Panc1 (cell line): ENCODE measurements at regions not wholly inside any gene's neighbourhood (a gene's known extent, or its start where the extent isn't known, plus 50 kb on each side); places are given as distances from the start of the nearest gene placed in this dataset.

ENCODE experiments used
- ATAC-seq: fragments of 200-7000 bp; cut with Tn5 transposase; 2 replicates; pipeline ENCODE4 v1.9.1; 2020; ENCODE audit warnings: mild to moderate bottlenecking, moderate library complexity
- BruUV-seq: library from RNA; stranded (reverse); fragments of 400-500 nt; replicated peaks from 2 replicates; lab custom pipeline; 2021; lab: Mats Ljungman, UMichigan
- CTCF ChIA-PET: fragments of 300-600 bp; sonication (Branson Sonifier 250); formaldehyde crosslinking; loops from one replicate; lab custom pipeline; 2022; ENCODE audit warnings: antibody characterized with exemption; lab: Charles Lee
- POLR2A ChIA-PET: fragments of 300-600 bp; sonication (Branson Sonifier 250); formaldehyde crosslinking; loops from one replicate; lab custom pipeline; 2022; ENCODE audit warnings: antibody characterized with exemption; lab: Charles Lee
- DNase-seq: peaks from one replicate; pipeline ENCODE4 v3.0.0-alpha.2; 2010; ENCODE audit warnings: low read depth, low spot score
- H3K27ac ChIP-seq: 2 replicates; pipeline ENCODE4 v1.5.1; 2011; ENCODE audit warnings: mild to moderate bottlenecking, low read length, inconsistent platforms
- H3K27me3 ChIP-seq: fragments of 200-500 bp; sonication (Bioruptor generic); 2 replicates; pipeline ENCODE4 v1.6.0; 2014; ENCODE audit warnings: low read length, inconsistent platforms; ENCODE audit not compliant: control insufficient read depth, insufficient read depth
- H3K36me3 ChIP-seq: fragments of 200-500 bp; sonication (Bioruptor generic); 2 replicates; pipeline ENCODE4 v1.5.1; 2014; ENCODE audit warnings: inconsistent platforms, mild to moderate bottlenecking, low read length, moderate library complexity; ENCODE audit not compliant: control insufficient read depth, insufficient read depth
- H3K4me1 ChIP-seq: 2 replicates; pipeline ENCODE4 v1.5.1; 2011; ENCODE audit warnings: inconsistent platforms, mild to moderate bottlenecking, low read length, moderate library complexity; ENCODE audit not compliant: control insufficient read depth, insufficient read depth
- H3K4me3 ChIP-seq, 2 experiments: 2 replicates each; pipeline ENCODE4 v1.5.1; 2011 to 2012; ENCODE audit warnings: low read depth in 2 of 2, low read length in 2 of 2, mild to moderate bottlenecking in 2 of 2, inconsistent platforms in 1 of 2, moderate library complexity in 1 of 2
- H3K9me3 ChIP-seq: fragments of 200-500 bp; sonication (Bioruptor generic); 2 replicates; pipeline ENCODE4 v1.5.1; 2014; ENCODE audit warnings: low read depth, mild to moderate bottlenecking, inconsistent platforms, low read length, moderate library complexity; ENCODE audit not compliant: control insufficient read depth, insufficient read depth
- CTCF ChIP-seq: fragments of 450-650 bp; IDR thresholded peaks from 2 replicates; pipeline ENCODE4 v1.5.1; 2017; ENCODE audit warnings: mild to moderate bottlenecking
- POLR2AphosphoS5 ChIP-seq: IDR thresholded peaks from 2 replicates; pipeline ENCODE4 v1.6.1; 2012; ENCODE audit warnings: mild to moderate bottlenecking, low read depth, low read length, moderate library complexity
- REST ChIP-seq, 2 experiments: IDR thresholded peaks; 2 replicates each; pipeline ENCODE4 v1.6.1; 2011 to 2012; ENCODE audit warnings: low read depth in 2 of 2, control low read depth in 1 of 2, low read length in 1 of 2, mild to moderate bottlenecking in 1 of 2, moderate library complexity in 1 of 2; ENCODE audit not compliant: insufficient read depth in 1 of 2
- SIN3A ChIP-seq: IDR thresholded peaks from 2 replicates; pipeline ENCODE4 v1.6.1; 2012; ENCODE audit warnings: low read depth, mild to moderate bottlenecking, low read length, moderate library complexity, borderline replicate concordance; ENCODE audit not compliant: insufficient read depth
- TCF7L2 ChIP-seq: IDR thresholded peaks from 2 replicates; pipeline ENCODE4 v1.6.1; 2011; ENCODE audit warnings: mild to moderate bottlenecking, low read depth, low read length, inconsistent platforms
- in situ Hi-C: cut with HindIII; loops from 2 replicates; pipeline ENCODE4 v1.10.0; 2016; ENCODE audit warnings: low sequenced_read_pairs, low pct_unique_long_range_greater_than_20kb
- intact Hi-C: fragments of 100-400 bp; cut with micrococcal nuclease; formaldehyde crosslinking; loops from one replicate; pipeline ENCODE4 v1.10.0; 2022; ENCODE audit not compliant: unreplicated experiment

GRCh38 chr3:194007592-194008337, 128.2 kb upstream of the HES1 start:
- ChIA-PET POLR2A (no interaction called here), CTCF (no interaction called here)
- in situ Hi-C loops (no loop called here), intact Hi-C loops (no loop called here)
- no peaks in the 10 kb centered on the region for H3K36me3 ChIP-seq
- no peaks in the 10 kb centered on the region for H3K9me3 ChIP-seq
- TF ChIP-seq CTCF (no peak), SIN3A (no peak), POLR2AphosphoS5 (no peak), REST (IDR thresholded peaks at IDR 0.05; ENCODE audit: insufficient read depth in 1 of 2, low read depth in 2 of 2, low read length in 1 of 2) (no peak), TCF7L2 (no peak)
- no peak overlapping the region for H3K27ac ChIP-seq
- no peak overlapping the region for H3K4me3 ChIP-seq
- no peaks in the 10 kb centered on the region for H3K27me3 ChIP-seq
- peaks cover 24% of the 10 kb centered on the region for H3K4me1 ChIP-seq
- DNase-seq = no peak
- BruUV-seq = no TSS peak
- ATAC-seq = no peak

- ATAC-seq (no peak), DNase-seq (no peak)
- CTCF ChIA-PET = no interaction called here
- TF ChIP-seq SIN3A (no peak), CTCF (no peak), TCF7L2 (no peak), REST (IDR thresholded peaks at IDR 0.05; ENCODE audit: insufficient read depth in 1 of 2, low read depth in 2 of 2, low read length in 1 of 2) (no peak), POLR2AphosphoS5 (no peak)
- H3K36me3 ChIP-seq = no peaks in the 10 kb centered on the region
- POLR2A ChIA-PET = no interaction called here
- in situ Hi-C loops (no loop called here), intact Hi-C loops (no loop called here)
- peaks cover 17% of the 10 kb centered on the region for H3K4me1 ChIP-seq
- H3K4me3 ChIP-seq = no peak overlapping the region
- H3K9me3 ChIP-seq = no peaks in the 10 kb centered on the region
- H3K27ac ChIP-seq = no peak overlapping the region
- BruUV-seq = no TSS peak
- H3K27me3 ChIP-seq = no peaks in the 10 kb centered on the region
These were observed 126.9 kb upstream of the HES1 start for GRCh38 chr3:194009019-194009418.
